SK-N-SH treated with all-trans-retinoic acid at 6 μM for 48 hours (cell line): ENCODE measurements at regions not wholly inside any gene's neighbourhood (a gene's known extent, or its start where the extent isn't known, plus 50 kb on each side); places are given as distances from the start of the nearest gene placed in this dataset.

ENCODE experiments used
- ARNTL ChIP-seq: fragments of 450-650 bp; formaldehyde crosslinking; IDR thresholded peaks from 2 replicates; pipeline ENCODE4 v1.5.0; 2020; ENCODE audit warnings: low read depth, mild to moderate bottlenecking, moderate library complexity, borderline replicate concordance
- BACH2 ChIP-seq: fragments of 250-450 bp; sonication (Bioruptor Pico); IDR thresholded peaks from 2 replicates; pipeline ENCODE4 v1.9.0; 2021; ENCODE audit warnings: mild to moderate bottlenecking, borderline replicate concordance
- CSDC2 ChIP-seq: fragments of 250-450 bp; sonication (Bioruptor Pico); IDR thresholded peaks from 2 replicates; pipeline ENCODE4 v1.5.0; 2020; ENCODE audit warnings: mild to moderate bottlenecking, moderate library complexity
- ISL1 ChIP-seq: fragments of 250-450 bp; sonication (Bioruptor Pico); IDR thresholded peaks from 2 replicates; pipeline ENCODE4 v2.1.2; 2022; ENCODE audit warnings: mild to moderate bottlenecking, moderate library complexity
- PATZ1 ChIP-seq: fragments of 250-450 bp; sonication (Bioruptor Pico); IDR thresholded peaks from 2 replicates; pipeline ENCODE4 v1.8.0; 2020; ENCODE audit warnings: mild to moderate bottlenecking, moderate library complexity, borderline replicate concordance
- PPARA ChIP-seq: fragments of 250-450 bp; sonication (Bioruptor Pico); IDR thresholded peaks from 2 replicates; pipeline ENCODE4 v1.5.0; 2020; ENCODE audit warnings: mild to moderate bottlenecking, borderline replicate concordance
- TCF4 ChIP-seq: fragments of 250-450 bp; sonication (Bioruptor Pico); IDR thresholded peaks from 2 replicates; pipeline ENCODE4 v1.8.0; 2021; ENCODE audit warnings: mild to moderate bottlenecking, moderate library complexity, borderline replicate concordance
- ZFP3 ChIP-seq: fragments of 250-450 bp; sonication (Bioruptor Pico); IDR thresholded peaks from 2 replicates; pipeline ENCODE4 v1.5.0; 2020; ENCODE audit warnings: mild to moderate bottlenecking, moderate library complexity
- ZFP30 ChIP-seq: fragments of 450-650 bp; formaldehyde crosslinking; IDR thresholded peaks from 2 replicates; pipeline ENCODE4 v1.5.0; 2022; ENCODE audit warnings: mild to moderate bottlenecking, moderate library complexity
- TF ChIP-seq, protein P1 (sequence below): fragments of 250-450 bp; sonication (Bioruptor Pico); IDR thresholded peaks from 2 replicates; pipeline ENCODE4 v1.5.1; 2020; ENCODE audit warnings: low read depth, mild to moderate bottlenecking, moderate library complexity
- TF ChIP-seq, protein P2 (sequence below): fragments of 250-450 bp; sonication (Bioruptor Pico); IDR thresholded peaks from 2 replicates; pipeline ENCODE4 v1.5.0; 2020; ENCODE audit warnings: mild to moderate bottlenecking, moderate library complexity

DNA sequence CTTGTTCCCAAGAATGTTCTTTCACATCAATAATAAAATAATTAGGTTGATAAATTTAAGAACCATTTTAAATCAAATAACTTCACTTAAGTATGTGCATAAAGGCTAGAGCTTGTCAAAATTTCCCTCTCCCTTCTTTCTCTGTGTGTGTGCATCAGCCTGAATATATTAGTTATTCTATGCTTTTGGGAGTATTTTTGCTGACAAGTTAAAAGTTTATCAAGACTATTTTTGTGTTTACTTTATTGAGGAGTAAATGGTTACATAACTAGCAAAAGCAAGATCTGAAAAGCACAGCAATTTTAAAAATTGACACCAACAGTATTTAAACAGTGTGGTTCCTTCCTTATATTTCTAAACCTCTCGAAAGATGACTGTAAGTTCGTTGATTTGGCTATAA is 261.7 kb downstream of the ISL1 start:
- TF ChIP-seq PATZ1 (CRISPR knock-in tag) (no peak), ARNTL (CRISPR knock-in tag) (no peak), PPARA (no peak), ZFP30 (CRISPR knock-in tag) (no peak), TCF4 (CRISPR knock-in tag) (no peak), ZFP3 (CRISPR knock-in tag) (no peak), ISL1 (CRISPR knock-in tag) (no peak), CSDC2 (CRISPR knock-in tag) (no peak), BACH2 (no peak)
- TF ChIP-seq, protein P1, sequence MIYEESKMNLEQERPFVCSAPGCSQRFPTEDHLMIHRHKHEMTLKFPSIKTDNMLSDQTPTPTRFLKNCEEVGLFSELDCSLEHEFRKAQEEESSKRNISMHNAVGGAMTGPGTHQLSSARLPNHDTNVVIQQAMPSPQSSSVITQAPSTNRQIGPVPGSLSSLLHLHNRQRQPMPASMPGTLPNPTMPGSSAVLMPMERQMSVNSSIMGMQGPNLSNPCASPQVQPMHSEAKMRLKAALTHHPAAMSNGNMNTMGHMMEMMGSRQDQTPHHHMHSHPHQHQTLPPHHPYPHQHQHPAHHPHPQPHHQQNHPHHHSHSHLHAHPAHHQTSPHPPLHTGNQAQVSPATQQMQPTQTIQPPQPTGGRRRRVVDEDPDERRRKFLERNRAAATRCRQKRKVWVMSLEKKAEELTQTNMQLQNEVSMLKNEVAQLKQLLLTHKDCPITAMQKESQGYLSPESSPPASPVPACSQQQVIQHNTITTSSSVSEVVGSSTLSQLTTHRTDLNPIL: no peak
- TF ChIP-seq, protein P2, sequence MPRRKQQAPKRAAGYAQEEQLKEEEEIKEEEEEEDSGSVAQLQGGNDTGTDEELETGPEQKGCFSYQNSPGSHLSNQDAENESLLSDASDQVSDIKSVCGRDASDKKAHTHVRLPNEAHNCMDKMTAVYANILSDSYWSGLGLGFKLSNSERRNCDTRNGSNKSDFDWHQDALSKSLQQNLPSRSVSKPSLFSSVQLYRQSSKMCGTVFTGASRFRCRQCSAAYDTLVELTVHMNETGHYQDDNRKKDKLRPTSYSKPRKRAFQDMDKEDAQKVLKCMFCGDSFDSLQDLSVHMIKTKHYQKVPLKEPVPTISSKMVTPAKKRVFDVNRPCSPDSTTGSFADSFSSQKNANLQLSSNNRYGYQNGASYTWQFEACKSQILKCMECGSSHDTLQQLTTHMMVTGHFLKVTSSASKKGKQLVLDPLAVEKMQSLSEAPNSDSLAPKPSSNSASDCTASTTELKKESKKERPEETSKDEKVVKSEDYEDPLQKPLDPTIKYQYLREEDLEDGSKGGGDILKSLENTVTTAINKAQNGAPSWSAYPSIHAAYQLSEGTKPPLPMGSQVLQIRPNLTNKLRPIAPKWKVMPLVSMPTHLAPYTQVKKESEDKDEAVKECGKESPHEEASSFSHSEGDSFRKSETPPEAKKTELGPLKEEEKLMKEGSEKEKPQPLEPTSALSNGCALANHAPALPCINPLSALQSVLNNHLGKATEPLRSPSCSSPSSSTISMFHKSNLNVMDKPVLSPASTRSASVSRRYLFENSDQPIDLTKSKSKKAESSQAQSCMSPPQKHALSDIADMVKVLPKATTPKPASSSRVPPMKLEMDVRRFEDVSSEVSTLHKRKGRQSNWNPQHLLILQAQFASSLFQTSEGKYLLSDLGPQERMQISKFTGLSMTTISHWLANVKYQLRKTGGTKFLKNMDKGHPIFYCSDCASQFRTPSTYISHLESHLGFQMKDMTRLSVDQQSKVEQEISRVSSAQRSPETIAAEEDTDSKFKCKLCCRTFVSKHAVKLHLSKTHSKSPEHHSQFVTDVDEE (CRISPR knock-in tag): no peak
